DMS153 treated with DMSO at 0.1 percent for 48 hours (cell line): ENCODE measurements at regions not wholly inside any gene's neighbourhood (a gene's known extent, or its start where the extent isn't known, plus 50 kb on each side); places are given as distances from the start of the nearest gene placed in this dataset.

Experiments used
- DNase-seq: peaks from one replicate; lab custom pipeline; 2025; ENCODE audit not compliant: unreplicated experiment; lab: John Stamatoyannopoulos, UW

GRCh38 chr19:31693933-31694269 lies 344.7 kb upstream of the TSHZ3 start:
- no peak for DNase-seq

DNA sequence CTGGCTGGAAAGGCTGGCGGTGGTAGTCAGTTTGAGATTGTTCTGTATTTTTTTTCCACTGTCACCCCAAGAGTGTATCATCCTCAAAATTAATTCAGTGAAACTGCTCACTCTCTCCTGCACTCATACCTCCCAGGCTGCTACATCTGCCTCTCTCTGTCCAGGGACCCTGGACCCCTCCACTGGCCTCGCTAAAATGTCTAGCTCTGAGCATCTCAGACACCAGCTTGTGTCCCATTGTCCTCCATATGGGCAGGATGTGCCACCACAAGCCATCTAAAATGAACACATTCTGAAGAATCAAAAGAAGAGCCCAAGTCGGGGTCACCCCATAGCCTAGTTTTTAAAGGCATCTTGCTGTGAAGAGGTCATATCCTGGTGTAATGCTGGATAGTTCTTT lies 345.5 kb upstream of the TSHZ3 start:
- no peak for DNase-seq

DNA sequence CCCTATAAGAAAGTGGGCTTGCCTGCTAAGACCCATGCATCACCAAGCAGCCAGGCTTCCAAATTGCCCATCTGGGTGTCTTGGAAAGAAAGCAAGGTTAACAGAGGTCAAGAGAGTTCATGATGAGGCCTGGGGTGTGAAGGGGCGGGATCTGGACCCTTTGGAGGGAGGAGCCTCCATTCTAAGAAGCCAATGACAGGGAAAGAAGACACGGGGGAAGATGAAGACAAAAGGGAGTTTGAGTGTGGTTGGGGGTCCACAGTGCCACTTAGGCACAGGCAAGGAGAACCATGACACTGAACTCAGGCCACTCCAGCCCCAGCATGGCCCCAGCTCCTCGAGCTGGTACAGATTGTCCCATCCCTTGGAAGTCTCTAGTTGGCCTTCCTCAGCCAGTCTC lies 350.2 kb upstream of the TSHZ3 start:
- no peak for DNase-seq

GRCh38 chr19:31701146-31701545 lies 351.9 kb upstream of the TSHZ3 start:
- DNase-seq = no peak

GRCh38 chr19:31705656-31706055 lies 356.4 kb upstream of the TSHZ3 start:
- no peak for DNase-seq

DNA sequence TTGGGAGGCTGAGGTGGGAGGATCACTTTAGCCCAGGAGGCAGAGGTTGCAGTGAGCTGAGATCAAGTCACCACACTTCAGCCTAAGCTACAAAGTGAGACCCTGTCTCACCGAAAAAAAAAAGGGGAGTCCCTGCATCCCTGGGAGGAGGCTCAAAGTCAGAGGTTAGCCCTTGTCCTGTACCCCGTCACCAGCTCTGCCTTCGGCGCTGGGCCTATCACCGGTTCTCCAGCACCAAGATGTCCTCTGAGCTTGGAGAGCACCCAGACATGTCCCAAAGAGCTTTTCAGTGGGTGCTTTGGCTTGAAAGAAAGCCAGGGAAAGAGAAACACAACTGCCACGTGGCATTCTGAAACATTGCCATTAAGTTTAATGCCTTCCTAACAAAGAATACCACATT lies 356.9 kb upstream of the TSHZ3 start:
- DNase-seq = no peak

- no peak for DNase-seq
Measured at GRCh38 chr19:31706691-31707620, 357.7 kb upstream of the TSHZ3 start.

GRCh38 chr19:31708520-31708919 lies 359.3 kb upstream of the TSHZ3 start:
- no peak for DNase-seq

DNA sequence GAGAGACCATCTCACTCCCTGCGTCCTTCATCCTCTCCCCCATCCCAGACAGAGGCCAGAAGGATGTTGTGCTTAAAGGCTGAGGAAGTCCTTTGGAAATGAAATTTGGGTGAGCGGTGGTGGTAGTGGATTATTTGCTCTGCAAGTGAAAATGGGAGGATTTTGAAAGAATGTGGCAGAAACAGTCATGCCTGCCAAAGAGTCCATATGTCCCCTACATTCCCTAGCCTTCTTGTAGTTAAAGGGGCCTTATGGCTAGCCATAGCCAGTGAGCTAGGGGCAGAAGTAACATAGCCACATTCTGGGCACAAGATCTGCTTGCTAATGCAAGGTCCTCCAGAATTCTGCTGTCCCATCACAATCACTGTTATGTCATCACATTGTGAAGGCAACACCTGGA lies 360.2 kb upstream of the TSHZ3 start:
- DNase-seq = no peak

GRCh38 chr19:31715249-31715945 lies 366.2 kb upstream of the TSHZ3 start:
- DNase-seq = no peak

- DNase-seq = no peak
Measured at GRCh38 chr19:31716826-31717225, 367.6 kb upstream of the TSHZ3 start.

GRCh38 chr19:31717269-31717923 lies 368.2 kb upstream of the TSHZ3 start:
- no peak for DNase-seq

DNA sequence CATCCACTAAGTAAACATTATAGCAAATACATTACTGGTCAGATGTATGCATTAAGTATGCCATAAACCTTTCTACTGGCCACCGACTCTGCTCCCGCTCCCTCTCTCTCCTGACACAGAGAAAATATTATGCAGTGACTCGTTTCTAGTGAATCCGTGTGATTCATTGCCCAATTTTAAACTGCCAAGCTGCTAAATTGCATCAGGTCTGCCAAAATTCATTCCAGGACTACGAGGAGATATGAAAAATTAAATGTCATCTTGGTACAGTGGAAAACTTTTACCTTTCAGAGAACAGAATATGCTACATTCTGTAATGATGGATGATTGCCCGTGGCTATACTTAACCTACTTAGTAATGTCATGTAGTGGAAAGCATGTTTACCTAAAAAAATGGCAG lies 368.8 kb upstream of the TSHZ3 start:
- DNase-seq = no peak

- DNase-seq = no peak
Measured at GRCh38 chr19:31718898-31719297, 369.7 kb upstream of the TSHZ3 start.

GRCh38 chr19:31723101-31723500 lies 373.9 kb upstream of the TSHZ3 start:
- no peak for DNase-seq

- no peak for DNase-seq
Measured at GRCh38 chr19:31725051-31725450, 375.8 kb upstream of the TSHZ3 start.

GRCh38 chr19:31727536-31727935 lies 378.3 kb upstream of the TSHZ3 start:
- no peak for DNase-seq

GRCh38 chr19:31730270-31730669 lies 381.0 kb upstream of the TSHZ3 start:
- no peak for DNase-seq

DNA sequence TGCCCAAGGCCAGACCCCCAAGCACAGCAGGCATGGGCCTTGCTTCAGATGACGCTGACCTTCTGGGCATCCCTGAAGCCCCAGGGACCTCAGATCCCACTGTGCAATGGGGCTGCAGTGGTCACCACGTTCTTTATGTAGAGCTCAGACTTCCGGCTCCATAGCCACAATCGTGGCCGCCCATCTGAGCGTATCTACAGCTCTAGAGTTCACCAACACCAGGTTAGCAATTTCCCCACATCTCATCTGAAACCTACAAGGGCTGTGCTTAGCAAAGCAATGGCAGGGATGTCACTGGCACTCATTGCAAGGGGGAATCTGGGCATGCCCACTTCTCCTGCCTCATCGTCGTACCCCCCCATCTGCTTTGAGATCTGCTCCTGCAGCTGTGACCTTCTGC lies 384.4 kb upstream of the TSHZ3 start:
- DNase-seq = no peak

- DNase-seq = no peak
Measured at GRCh38 chr19:31742249-31742648, 393.0 kb upstream of the TSHZ3 start.

- no peak for DNase-seq
Measured at GRCh38 chr19:31745731-31746130, 396.5 kb upstream of the TSHZ3 start.

DNA sequence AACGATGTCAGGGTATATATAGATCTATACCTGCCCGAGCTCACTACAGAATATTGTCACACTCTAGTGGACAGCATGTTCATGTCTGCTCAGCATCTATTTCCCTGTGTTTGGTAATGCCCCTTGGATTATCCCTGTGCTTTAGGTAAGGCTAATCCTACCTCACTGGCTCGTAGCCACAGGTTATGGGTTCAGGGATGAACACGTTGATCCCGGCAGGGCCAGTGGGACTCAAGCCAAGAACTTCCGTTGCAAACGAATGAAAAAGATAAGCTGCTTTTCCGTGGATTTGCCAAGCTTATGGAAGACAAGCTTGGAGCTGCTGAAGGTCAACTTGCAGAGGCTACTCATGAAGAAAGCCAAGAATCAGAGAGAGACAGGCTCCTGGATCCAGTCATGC lies 400.0 kb upstream of the TSHZ3 start:
- DNase-seq = no peak
